CD4-positive, alpha-beta T cell treated with Interleukin-10 for 1 hour (primary cell): ENCODE measurements at regions not wholly inside any gene's neighbourhood (a gene's known extent, or its start where the extent isn't known, plus 50 kb on each side); places are given as distances from the start of the nearest gene placed in this dataset.
A peak's percentile ranks its signal among the peaks of the same experiment; 100 is the strongest.

Source experiments
- DNase-seq: peaks from one replicate; pipeline ENCODE4 v3.0.0-alpha.2; 2020

GRCh38 chr16:74030000-74030706 is 266.5 kb upstream of the PSMD7 start:
- no peak for DNase-seq

GRCh38 chr16:74029115-74029792 is 267.4 kb upstream of the PSMD7 start:
- no peak for DNase-seq

- DNase-seq = no peak
Measured at GRCh38 chr16:74026373-74027281, 270.0 kb upstream of the PSMD7 start.

GRCh38 chr16:74024953-74025352 is 271.7 kb upstream of the PSMD7 start:
- no peak for DNase-seq

GRCh38 chr16:74020095-74020670 is 276.4 kb upstream of the PSMD7 start:
- DNase-seq = no peak

DNA sequence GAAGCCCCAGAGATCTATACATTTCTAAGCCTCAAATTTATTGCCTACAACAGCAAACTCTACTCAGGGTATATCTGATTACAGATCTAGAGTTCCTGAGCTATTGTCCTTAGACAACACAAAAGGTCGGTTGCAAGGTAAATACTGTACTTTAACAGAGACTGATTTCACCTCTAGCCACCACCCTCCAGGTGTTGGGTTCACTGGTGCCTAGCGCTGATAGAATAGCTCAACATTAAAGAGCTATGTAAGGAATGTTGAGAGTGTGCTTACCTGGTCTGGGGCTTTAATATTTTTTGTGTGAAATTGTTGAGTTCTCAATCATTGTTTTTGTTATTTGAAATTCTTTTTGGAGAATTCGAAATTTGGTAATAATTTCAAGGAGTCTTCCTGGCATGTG is 277.0 kb upstream of the PSMD7 start:
- no peak for DNase-seq

GRCh38 chr16:74015953-74016352 is 280.7 kb upstream of the PSMD7 start:
- DNase-seq = no peak

GRCh38 chr16:73998707-73999106 is 297.9 kb upstream of the PSMD7 start:
- DNase-seq = no peak

DNA sequence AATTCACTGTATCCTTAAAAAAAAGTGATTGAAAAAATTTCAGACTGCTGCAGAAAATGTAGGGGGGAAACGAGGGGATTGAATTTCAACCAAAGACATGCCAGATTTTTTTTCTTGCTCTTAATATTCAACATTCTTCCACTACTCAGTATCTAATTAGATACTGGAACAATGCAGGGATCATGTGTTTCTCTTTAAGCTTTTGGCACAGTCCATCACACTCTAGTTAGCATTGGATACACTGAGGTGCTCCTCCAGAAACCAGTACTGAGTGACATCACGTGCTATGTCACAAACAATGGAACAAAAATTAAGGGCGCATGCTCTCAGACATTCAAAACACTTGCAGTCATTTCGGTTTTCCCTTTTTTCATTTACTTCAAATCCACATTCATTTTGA is 298.6 kb upstream of the PSMD7 start:
- DNase-seq = no peak

DNA sequence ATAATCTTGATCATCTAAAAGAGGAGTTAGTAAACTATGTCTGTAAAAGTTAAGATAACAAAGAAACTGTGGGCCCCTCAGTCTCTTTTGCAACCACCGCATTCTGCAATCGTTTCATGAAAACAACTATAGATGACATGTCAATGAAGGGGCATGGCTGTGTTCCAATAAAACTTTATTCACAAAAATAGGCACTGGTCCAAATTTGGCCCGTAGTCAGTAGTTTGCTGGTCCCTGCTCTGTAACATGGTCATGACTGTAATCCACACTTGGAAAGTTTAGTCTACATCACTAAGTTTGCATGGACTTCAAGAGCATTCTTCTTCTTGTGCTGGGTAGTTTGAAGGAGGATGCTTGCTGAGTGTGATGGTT is 299.3 kb upstream of the PSMD7 start:
- no peak for DNase-seq

DNA sequence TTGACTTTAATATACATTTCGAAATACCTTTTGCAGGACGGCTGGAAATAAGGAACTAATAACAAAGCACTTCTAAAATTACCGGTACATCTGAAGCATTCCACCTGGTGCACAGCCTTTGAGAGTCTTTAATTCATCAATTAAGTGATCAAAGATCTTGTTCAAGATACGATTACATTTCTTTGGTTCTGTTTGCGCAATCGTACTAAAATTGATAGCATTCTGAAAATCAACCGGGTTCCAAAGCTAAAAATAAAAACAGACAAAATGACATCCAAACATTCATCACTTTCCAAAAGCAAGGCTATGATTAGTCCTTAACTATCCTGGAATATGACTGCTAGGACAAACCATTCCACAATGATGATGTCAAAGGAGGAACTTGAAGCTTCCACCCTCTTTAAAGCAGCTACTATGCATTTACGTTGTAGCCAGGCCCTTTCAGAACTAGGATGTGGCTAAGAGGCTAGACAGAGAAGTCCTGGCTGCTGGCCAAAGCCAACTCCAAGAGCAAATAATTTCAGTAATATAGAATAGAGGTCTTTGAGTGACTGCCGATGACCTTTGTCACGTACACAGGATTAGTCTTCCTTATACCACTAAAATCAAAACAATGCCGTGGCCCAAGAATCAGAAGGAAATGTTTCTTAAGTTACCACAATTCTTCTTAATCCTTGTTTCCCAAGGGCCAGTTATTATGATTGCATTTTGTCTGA is 299.8 kb upstream of the PSMD7 start:
- DNase-seq = no peak

DNA sequence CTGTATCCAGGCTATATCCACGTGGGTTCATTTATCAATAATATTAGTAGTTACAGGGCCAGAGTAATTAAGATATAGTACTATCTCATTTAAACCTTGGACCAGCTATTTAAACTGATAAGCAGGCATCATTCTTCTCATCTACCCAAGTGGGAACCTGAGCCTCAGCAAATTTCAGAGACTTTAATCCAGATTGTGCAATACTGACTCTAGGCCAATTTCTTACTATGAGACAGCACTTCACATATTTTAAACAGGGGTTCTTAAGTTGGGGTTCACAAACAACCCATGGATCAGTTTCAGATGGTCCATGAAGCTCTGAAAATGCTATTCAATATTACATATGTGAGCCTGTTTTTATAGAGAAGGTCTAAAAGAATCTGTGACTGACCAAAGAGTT is 302.7 kb upstream of the PSMD7 start:
- no peak for DNase-seq

GRCh38 chr16:73978407-73978784 is 318.2 kb upstream of the PSMD7 start:
- no peak for DNase-seq

GRCh38 chr16:73976644-73977043 is 320.0 kb upstream of the PSMD7 start:
- no peak for DNase-seq

DNA sequence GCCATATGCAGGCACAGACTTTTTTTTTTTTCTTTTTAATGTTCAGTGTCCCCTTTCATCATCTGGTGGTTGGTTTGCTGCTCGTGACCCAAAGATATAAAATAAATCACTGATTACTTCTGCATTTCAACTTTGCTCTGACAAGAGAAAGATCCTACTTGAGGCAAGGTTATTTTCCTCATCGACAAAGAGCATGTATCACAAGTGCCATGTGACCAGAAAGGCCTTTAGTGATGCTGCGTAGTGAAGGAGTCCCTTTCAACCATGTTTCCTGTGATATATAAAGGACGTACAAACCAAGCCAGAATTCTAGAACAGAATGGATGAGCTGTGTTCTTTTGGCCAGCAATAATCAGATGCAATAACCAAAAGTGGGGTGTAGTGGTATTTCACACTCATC is 323.4 kb upstream of the PSMD7 start:
- no peak for DNase-seq

DNA sequence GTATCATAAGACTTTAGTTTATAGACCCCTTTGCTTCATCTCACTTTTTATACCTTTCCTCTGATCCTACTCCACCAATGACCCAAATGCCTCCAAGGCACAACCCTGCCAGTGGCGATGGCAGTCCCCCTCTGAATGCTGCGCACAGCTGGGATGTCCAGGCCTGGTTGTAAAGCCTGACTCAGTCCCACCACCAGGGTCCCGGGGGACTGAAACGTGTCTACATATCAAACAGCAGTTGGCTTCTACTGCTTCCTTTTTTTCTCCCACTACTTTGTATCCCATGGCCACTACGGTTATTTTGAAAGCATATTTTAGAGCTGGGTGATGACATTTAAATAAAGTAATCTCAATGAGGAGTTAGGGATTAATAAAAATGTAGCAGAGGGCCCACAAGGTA is 329.8 kb upstream of the PSMD7 start:
- DNase-seq = no peak

DNA sequence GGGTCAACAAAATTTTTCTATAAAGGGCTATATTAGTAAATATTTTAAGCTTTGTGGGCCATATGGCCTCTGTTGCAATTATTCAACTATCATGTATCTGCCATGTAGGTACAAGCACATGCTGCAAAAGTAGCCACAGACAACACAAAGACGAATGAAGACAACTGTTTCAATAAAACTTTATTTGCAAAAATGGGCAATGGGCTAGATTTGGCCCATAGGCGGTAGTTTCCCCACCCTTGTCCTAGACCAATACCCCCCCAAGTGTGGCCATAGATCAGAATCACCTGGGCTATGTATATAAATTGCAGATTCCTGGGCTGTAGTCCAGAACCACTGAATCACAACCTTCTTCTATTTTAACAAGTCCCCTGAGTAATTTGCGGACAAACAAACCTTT is 331.0 kb upstream of the PSMD7 start:
- no peak for DNase-seq

- peak; percentile 10 for DNase-seq
Measured at GRCh38 chr16:73956587-73957494, 339.8 kb upstream of the PSMD7 start.

GRCh38 chr16:73955702-73956101 is 340.9 kb upstream of the PSMD7 start:
- no peak for DNase-seq

DNA sequence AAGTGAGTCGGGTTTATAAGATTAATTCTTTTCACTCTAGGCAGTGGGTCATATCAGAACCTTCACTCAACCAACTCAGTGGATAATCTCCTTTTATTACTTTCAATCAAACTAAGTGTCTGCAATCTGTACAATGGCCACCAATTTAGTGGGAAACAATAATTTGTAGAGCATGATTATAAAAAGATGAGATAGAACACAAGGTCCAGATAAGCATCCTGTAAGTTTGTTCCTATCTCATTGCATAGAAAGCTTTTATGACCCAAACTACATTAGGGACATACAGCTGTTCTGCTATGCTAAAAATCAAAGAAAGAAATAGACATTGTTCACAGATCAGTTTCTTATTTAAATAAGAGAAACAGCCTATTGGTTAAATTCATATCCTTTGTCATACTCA is 341.4 kb upstream of the PSMD7 start:
- no peak for DNase-seq

DNA sequence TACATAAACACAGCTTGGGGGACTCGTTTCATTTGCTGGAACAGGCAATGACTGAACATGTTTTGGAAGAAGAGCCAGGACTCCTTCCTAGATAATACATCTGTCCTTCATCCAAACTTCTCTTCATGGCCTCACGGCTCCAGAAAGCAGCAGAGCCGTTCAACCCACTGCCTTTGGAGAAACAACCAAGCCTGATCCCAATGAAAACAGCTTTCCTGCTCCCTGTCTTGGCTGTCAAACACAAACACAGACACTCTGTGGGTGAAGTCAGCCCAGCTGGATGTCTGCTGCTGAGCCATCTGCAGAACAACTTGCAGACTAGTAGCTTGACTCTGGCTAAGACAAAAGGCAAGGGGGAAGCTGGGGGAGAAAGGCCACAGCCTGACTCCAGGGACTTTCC is 345.1 kb upstream of the PSMD7 start:
- DNase-seq = no peak
